Left cardiac atrium (tissue), 4 donors: ENCODE measurements at regions not wholly inside any gene's neighbourhood (a gene's known extent, or its start where the extent isn't known, plus 50 kb on each side); places are given as distances from the start of the nearest gene placed in this dataset.
A peak's percentile ranks its signal among the peaks of the same experiment; 100 is the strongest.

Experiments
- ATAC-seq, 2 donors: fragments of 200-7000 bp; cut with Tn5 transposase; one replicate each; pipeline ENCODE4 v1.9.1; 2020; ENCODE audit warnings: mild to moderate bottlenecking in 2 of 2, moderate library complexity in 2 of 2
- DNase-seq: peaks from one replicate; pipeline ENCODE4 v3.0.0-alpha.2; 2020
- intact Hi-C, 2 donors: fragments of 100-400 bp; cut with DNase I; formaldehyde crosslinking; loops; one replicate each; pipeline versions ENCODE4 v1.14.1 to v1.15.1; 2022 to 2023
- donor health status: DM: no; HTN: yes; CAD: no.
- donor health status: DM: no; HTN: yes; CAD: no; lungs with severe emphysema.
- donor health status: DM: yes; HTN: yes; CAD: no.
- donor health status: Dilated cardiomyopathy.

DNA sequence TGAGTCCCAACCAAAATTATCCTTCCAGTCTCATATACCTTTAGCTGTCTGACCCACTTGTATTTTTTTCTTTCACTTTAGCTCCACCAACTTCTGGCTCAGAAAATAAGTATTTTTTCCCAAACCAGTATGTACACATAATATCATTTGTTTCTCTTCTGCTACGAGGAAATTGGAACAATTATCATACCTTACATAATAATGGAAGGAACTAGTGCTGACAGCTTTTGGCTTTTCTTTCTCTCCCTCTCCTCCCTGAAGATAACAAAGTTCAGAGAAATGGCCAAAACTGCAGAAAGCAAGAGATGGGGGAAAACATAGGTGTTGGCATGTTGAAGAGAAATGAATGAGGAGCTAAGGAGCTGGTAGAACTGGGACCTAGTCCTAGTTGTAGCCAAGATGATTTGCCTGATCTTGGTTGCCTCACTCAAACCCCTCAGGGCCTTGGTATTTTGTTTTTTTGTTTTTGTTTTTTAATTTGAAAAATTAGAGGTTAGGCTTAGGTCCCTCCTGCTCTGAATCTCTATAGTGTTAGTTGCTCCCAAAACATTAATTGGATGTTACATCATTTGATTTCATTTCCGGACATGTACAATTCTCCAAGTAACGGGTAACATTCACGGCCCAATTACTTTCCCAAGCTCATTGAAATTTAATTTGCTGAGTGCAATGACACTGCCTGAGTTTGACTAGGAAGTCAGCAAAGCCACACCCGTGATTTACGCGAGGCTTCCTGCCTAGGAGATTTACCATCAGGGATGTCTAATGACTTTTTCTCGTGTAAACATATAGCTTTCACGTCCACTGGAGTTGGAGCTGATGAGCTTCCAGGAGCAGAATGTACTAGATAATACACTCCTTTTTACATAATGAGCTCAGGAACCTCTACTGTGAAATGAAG, 291.6 kb downstream of the TLE1 start:
- no peak for DNase-seq
- ATAC-seq, result peak; percentile 15 to 48
- intact Hi-C loops, result no loop called here

DNA sequence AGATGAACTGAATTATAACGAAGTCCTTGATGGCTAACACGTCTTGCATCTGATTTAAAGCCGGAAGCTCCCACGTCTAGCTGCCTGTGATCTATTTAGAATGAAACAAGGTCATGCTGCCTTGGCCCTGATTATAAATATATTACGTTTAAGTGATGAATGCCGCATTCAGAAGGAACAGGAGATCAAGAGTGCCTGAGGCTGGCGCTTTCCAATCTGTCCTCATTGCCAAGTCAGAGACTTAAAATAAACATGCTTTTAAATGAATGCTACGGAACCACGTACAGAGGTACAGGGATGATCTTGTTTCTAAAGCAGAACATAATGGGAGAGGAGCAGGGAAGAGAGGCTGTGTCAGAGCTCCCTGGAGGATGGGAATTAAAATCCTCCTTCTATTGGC, 292.8 kb downstream of the TLE1 start:
- no peak for ATAC-seq
- intact Hi-C loops, result no loop called here
- no peak for DNase-seq

DNA sequence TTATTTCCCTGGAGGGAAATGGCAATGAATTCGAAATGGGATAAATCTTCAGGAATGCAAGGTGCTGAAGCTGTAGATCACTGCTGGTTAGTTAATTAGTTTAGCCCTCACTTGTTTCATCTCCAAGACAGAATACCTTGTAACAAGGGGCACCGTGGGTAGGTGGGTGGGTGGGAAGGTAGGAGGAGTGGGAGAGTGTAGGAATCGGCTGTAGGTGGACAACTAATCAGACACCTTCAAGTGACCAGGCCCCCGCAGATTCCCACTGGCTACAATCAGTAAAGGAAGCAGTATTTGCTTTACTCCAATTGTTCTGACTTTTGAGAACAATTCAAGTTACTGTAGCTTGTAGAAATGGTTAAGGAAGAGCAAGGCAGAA, 293.7 kb downstream of the TLE1 start:
- intact Hi-C loops, result no loop called here
- no peak for DNase-seq
- no peak for ATAC-seq

DNA sequence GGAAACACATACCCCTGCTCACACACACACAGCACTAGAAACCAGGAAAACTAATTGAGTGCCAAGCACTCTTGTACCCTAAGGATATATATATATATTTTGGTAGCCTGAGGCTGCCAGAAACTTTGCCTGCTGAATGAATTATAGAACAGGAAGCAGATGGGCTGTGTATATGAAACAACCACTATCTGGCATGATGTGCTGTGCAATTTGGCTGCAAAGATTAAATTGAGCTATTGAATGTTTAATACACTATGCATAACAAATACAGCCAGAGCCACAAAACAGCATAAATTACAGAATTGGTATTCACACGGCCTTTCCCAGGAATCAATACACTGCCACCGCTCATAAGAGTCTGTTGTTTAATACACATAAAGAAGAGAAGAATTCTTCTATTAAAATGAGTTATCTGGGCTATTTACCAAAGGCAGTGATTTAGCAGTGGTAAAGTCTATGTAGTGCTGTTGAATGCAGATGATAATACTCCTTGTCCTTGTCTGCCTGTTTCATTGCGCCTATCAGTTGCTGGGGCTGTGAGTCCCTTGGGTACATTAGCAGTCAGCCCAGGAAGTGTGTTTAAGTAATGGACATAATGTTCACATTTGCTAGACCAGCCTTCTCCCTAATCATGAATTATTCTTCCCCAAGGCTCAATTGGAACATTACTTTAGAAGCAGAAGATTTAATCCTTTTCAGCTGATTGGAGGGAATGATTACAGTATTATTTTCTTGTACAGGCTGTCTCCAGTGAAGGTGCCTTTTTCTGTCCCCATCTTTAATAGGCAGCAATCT, 294.3 kb downstream of the TLE1 start:
- ATAC-seq (no peak), DNase-seq (no peak)
- intact Hi-C loops, result no loop called here

DNA sequence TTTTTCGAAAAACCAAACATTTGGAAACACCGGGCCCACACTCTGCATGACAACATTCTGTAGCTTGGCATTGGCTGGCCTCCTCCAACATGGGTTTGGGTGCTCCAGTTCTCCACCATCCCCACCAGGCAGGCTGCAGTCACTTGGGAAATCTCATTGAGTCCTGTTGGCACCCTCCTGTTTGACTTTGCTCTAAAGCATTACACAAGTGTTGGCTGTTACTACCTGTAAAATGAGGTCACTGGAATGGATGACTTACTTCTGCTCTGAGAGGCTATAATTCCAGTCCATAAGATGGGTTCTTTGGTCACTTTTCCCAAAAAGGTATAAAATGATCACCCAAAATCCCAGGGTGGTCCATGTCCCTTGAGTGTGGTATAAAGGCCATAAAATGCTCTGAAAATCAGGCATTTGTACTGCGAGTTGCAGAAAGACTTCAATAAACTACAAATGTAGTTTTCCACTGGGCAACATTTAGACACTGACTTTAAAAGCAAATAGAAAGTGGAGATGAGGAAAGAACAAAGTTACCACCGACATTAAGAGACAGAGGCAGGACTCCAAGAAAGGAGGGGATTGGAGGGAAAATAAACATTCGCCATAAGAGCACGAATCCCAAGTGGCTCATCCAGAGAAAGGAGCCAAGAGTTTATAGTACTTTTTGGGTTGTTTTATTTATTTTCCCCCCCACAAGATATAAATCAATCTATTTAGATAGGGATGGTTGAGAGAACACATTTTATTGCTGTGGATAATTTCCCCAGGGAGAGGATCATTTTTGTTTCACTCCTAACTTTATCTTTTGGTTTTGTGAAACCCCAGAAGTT, 295.1 kb downstream of the TLE1 start:
- ATAC-seq (no peak), DNase-seq (no peak)
- intact Hi-C loops, result no loop called here

DNA sequence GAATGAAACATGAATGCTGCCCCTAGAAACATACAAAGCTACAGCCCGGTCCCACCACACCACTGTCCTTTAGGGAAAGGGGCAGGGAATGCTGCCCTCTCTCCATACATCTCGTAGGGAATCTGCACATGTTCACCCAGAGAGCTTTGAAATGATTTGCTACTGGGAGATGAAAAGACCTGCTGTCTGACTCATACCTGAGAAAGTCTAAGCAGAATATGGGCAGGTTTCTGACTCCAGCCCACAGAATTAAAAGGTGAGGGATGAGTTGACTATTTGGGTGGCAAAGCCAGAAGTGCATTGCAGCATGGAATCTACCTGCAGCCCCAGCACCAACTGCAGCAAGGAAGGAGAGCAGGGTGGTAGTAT, 297.9 kb downstream of the TLE1 start:
- DNase-seq (no peak), ATAC-seq (no peak)
- intact Hi-C loops, result no loop called here

DNA sequence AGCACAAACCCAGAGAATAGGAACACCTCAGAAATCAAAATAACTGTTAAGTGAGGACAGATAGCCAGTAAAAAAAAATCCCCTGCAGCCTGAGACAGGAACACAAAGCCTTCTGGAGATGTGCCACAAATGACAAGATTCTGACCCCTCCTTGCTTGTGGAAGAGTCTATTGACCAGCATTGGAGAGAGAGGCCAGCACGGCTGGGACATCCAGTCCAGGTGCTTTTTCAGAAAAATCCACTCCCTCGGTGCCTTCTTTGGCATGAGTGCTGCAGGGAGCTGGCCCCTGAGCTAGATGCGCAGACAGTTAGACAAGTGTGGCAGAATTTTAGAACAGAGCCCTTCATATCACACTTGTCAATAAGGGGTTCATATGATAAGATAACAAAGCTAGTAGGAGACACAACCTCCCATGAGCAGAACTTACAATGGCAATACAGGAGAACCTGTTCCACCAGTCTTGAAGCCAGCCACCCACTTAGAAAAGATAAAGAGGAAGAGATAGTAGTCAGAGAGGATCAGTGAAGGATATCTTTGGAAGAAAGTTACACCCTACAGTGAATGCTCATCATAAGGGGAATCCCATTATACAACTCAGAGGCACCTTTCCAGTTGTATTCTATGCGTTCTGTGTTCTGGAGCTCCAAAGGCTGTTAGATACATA, 298.4 kb downstream of the TLE1 start:
- ATAC-seq, result peak; percentile 7 to 41
- intact Hi-C loops, result no loop called here
- no peak for DNase-seq

DNA sequence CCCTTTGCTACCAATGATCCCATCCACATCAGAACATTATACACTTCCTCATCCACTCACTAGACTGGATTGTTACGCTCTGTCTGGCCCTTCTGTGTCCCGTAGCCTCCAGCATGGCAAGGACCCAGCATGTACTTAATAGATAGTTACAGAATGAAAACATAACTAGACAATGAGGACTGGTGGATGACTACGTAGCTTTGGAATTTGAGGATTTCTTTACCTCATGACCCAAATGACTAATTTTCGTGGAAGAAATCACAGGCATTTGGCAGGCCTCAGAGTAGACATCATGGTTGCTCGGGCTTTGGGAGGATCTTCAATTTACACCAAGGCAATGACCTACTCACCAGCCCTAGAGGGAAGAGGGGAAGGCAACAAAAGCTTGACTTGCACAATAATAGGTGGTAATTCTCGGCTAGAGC, 299.8 kb downstream of the TLE1 start:
- intact Hi-C loops, result no loop called here
- peak; percentile 60 for DNase-seq

DNA sequence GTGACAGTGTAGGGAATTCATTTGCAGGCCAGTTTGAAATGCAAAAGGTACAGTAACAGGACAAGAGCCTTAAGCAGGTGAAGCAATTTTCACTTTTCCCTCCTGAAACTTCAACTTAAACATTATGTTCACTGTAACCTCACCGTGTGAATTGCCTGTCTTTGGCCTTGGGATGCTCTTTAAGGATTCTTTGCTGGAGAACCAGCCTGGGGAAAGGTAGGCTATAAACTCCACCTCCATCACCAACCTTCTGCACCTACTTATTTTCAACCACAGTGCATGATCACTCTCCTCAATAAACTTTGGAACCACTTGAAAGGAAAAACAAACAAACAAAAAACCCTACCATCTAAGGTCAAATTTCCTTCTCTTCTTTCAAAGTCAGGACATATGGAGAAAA, 300.5 kb downstream of the TLE1 start:
- intact Hi-C loops, result no loop called here
- ATAC-seq (no peak), DNase-seq (no peak)

More for the DNA sequence above, 299.8 kb downstream of the TLE1 start:
- ATAC-seq, result peak; percentile 71 to 93

DNA sequence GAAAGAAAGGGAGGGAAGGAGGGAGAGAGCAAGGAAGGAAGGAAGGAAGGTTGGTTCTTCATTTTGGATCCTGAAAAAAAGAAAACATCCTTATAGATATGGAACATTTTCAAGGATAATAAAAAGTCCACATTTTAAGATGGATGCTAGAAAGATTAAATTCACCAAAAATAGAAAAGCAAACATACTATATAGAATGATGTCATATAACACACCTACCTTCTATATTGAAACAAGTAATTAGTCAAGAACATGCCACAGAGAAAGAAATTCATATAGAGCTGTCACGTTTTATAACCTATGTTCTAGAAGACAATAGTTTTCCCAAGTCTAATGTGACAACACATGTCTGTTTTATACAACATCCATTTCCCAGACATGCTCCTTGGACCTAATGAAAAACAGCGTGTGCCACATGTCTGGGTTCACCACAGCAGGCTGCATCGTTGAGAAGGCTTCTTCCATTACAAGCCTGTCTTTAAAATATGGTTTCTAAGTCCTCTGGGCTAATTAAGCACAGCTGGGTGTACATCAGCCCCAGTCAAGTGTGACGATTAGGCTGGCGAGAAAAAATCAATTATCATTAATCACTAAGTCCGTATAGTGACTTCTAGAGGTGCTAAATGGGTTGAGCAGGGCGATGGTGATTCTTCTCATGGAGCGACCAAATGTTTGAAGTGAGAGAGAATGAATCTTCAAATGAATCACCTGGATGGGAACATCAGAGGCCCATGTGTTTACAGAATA, 301.8 kb downstream of the TLE1 start:
- intact Hi-C loops, result no loop called here
- no peak for DNase-seq
- no peak for ATAC-seq

DNA sequence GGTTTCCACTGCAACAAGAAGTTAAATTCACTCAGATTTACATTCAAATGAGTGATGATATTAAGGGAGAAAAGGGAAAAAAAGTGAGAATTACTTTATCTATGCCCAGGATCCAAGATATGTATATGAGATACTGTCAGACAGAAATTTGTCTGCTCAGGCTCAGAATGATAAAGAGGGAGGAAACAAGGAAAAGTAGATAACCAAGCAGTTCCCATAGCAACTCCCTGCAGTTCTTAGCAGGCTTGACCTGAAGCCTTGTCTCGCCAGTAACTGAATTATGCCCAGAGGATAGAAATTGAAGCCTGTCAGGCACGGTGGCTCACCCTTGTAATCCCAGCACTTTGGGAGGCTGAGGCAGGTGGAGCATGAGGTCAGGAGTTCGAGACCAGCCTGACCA, 304.4 kb downstream of the TLE1 start:
- no peak for DNase-seq
- intact Hi-C loops, result no loop called here
- ATAC-seq, result peak in 1 of 2 donors; percentile 15

DNA sequence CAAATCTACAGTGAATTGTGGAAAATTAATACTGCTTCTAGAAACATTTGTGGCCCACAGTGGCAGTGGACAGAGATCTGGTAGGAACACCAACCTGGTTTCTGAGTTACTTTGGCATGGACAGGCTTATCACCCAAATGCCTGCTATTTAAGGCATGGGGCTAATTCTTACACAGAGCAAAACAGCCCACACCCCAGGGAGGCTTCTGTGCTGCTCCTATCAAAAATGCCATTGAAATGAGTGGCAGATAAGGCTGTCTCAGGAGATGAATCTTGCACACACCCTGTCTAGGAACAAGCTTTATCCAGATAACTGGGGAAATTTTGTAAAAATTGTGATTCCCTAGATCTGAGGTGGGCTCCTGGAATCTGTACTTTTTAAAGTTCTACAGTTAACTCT, 307.1 kb downstream of the TLE1 start:
- peak in 1 of 2 donors; percentile 65 for ATAC-seq
- DNase-seq, result no peak
- intact Hi-C loops, result no loop called here

DNA sequence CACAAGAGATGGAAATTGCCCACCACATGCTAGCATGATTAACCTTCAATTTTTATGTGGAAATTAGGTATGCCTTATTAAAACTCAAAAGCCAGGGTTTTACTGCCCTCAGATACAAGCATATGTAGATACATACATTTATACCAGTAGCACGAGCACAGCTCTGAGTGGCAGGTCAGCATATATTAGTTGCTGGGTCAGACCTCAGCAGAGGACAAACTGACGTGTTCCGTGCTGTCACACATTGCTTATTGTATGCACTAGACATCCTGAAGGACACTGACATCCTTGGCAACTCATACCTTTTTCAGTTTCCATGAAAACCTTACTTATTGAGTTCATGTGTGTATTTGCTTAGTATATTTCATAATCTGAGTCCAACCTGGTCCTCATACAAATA, 307.7 kb downstream of the TLE1 start:
- intact Hi-C loops, result no loop called here
- no peak for ATAC-seq
- DNase-seq, result no peak

DNA sequence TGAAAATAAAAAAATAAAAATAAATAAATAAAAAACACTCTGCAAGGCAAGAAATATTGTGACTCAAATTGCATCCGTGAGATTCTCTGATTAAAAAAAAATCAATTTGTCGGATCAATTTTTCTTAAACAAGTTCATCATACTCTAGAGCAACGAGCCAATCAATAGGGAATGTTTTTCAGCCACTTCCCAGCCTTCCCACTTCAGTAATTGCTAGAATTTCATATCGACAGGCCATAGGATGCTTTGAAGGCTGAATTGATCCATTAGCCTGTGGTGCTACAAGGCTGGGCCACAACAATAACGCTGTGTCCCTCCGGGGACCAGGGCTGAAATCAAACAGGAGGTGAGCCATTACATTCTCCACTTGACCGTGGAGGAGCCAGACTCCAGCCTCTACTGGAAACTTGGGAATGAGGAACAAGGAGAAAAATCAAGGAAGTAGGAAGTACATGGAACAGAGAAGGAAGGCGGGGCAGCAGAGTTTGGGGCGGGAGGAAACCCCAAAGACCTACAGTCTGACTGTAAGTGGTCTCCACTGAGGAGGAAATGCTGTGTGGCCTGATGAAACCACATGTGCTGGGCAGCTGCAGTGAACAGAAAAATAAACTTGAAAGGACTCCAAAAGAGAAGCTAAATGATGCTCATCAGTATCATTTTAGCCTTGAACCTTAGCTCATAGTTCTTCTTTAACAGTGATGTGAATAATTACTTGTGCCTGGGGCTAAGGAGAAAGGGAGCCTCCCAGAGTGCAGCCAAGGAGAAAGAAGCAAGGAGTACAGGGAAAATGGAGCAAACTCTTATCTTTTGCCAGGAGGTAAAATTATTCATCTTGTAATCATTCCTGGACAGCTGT, 308.6 kb downstream of the TLE1 start:
- intact Hi-C loops, result no loop called here
- no peak for DNase-seq
- ATAC-seq, result peak in 1 of 2 donors; percentile 28

DNA sequence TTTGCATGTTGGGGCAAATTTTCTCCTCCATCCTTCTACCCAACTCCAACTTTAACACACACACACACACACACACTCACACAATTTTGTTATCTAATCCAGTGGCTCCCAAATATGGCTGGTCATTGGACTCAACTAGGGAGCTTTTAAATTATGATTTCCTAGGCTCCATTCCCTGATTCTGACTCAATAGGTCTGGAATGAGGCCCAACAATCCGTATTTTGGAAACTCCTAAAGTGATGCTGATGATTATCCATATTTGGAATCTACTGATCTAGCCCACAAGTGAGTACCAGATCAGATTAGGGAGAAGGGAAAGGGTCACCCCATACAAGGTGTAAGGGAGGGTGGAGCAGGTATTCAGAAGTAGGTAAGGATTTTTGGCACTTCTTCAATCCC, 309.7 kb downstream of the TLE1 start:
- ATAC-seq (no peak), DNase-seq (no peak)
- intact Hi-C loops, result no loop called here

DNA sequence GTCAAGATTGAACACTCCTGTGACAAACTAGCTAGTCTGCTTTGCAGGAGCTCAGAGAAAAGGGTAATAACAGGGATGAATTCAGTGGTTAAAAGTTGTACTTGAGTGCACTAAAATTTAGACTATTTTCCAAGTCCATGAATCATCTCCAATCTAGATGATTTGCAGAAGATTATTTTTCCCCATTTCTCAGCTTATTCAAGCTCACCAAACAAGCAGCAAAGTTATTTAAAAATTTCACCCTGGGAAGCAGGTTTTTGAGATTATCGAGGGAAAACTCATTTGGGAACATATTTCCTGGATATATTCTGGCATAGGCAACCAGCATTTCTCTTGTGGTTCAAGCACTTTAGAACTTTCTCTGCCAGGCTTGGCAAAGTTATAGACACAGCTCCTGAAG, 311.4 kb downstream of the TLE1 start:
- ATAC-seq (no peak), DNase-seq (no peak)
- intact Hi-C loops, result no loop called here

DNA sequence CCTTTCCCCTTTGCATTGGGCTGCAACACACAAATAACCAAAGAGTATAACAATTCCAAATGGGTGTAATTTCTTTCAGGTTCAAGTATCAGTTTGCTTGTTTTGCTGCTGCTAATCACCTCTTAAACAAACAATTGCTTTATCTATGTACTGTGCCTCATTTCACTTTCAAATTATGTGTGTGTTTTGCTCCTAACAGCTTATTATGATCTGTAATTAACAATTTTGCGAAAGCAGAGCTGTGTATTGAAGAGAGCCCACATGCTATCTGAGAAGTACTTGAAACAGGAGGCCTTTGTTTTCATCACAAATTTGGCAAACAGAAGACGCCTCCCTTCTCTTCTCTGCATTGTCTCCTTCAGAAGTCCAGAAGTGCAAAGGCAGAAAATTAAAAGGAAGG, 312.0 kb downstream of the TLE1 start:
- no peak for ATAC-seq
- intact Hi-C loops, result no loop called here
- DNase-seq, result no peak
